SIG-M5 treated with dmso at 0.1 percent for 504 hours (cell line): ENCODE measurements at regions not wholly inside any gene's neighbourhood (a gene's known extent, or its start where the extent isn't known, plus 50 kb on each side); places are given as distances from the start of the nearest gene placed in this dataset.

ENCODE experiments used
- DNase-seq: peaks from one replicate; lab custom pipeline; 2025; ENCODE audit not compliant: unreplicated experiment; lab: John Stamatoyannopoulos, UW

GRCh38 chr11:130707217-130707616, 209.1 kb downstream of the SNX19 start:
- DNase-seq = no peak

GRCh38 chr11:130709531-130709930, 206.7 kb downstream of the SNX19 start:
- DNase-seq = no peak

GRCh38 chr11:130710021-130710420, 206.3 kb downstream of the SNX19 start:
- no peak for DNase-seq

GRCh38 chr11:130710497-130711012, 205.7 kb downstream of the SNX19 start:
- DNase-seq = no peak

GRCh38 chr11:130711193-130711592, 205.1 kb downstream of the SNX19 start:
- DNase-seq = no peak

- DNase-seq = no peak
Observed at GRCh38 chr11:130712480-130712879, 203.8 kb downstream of the SNX19 start.

- DNase-seq = no peak
Observed at GRCh38 chr11:130715085-130715876, 201.0 kb downstream of the SNX19 start.

GRCh38 chr11:130715877-130716220, 200.4 kb downstream of the SNX19 start:
- no peak for DNase-seq

- no peak for DNase-seq
Observed at GRCh38 chr11:130718120-130718519, 198.2 kb downstream of the SNX19 start.

- DNase-seq = no peak
Observed at GRCh38 chr11:130719220-130719915, 196.9 kb downstream of the SNX19 start.

- DNase-seq = no peak
Observed at GRCh38 chr11:130720232-130721022, 195.9 kb downstream of the SNX19 start.

- no peak for DNase-seq
Observed at GRCh38 chr11:130721023-130721681, 195.1 kb downstream of the SNX19 start.

GRCh38 chr11:130721736-130722135, 194.5 kb downstream of the SNX19 start:
- no peak for DNase-seq

- DNase-seq = no peak
Observed at GRCh38 chr11:130722401-130722800, 193.9 kb downstream of the SNX19 start.

- no peak for DNase-seq
Observed at GRCh38 chr11:130725421-130726233, 190.7 kb downstream of the SNX19 start.

- DNase-seq = no peak
Observed at GRCh38 chr11:130726234-130727037, 189.8 kb downstream of the SNX19 start.

GRCh38 chr11:130727157-130728119, 188.8 kb downstream of the SNX19 start:
- DNase-seq = no peak
